Muscle of arm (tissue), 1 donor: ENCODE measurements at regions not wholly inside any gene's neighbourhood (a gene's known extent, or its start where the extent isn't known, plus 50 kb on each side); places are given as distances from the start of the nearest gene placed in this dataset.
A peak's percentile ranks its signal among the peaks of the same experiment; 100 is the strongest.

Source experiments
- DNase-seq: peaks from one replicate; pipeline ENCODE4 v3.0.0-alpha.2; 2013

- DNase-seq = no peak
Observed at GRCh38 chr1:82567348-82567747, 766.6 kb downstream of the ADGRL2 start.

GRCh38 chr1:82565546-82565945 lies 764.8 kb downstream of the ADGRL2 start:
- no peak for DNase-seq

GRCh38 chr1:82565146-82565545 lies 764.4 kb downstream of the ADGRL2 start:
- no peak for DNase-seq

GRCh38 chr1:82564333-82564732 lies 763.6 kb downstream of the ADGRL2 start:
- peak; percentile 55 for DNase-seq

GRCh38 chr1:82562448-82562847 lies 761.7 kb downstream of the ADGRL2 start:
- no peak for DNase-seq

- no peak for DNase-seq
Observed at GRCh38 chr1:82560566-82560965, 759.8 kb downstream of the ADGRL2 start.

- DNase-seq = no peak
Observed at GRCh38 chr1:82555501-82555900, 754.8 kb downstream of the ADGRL2 start.

- no peak for DNase-seq
Observed at GRCh38 chr1:82549841-82550240, 749.1 kb downstream of the ADGRL2 start.

GRCh38 chr1:82542766-82543165 lies 742.0 kb downstream of the ADGRL2 start:
- no peak for DNase-seq

- DNase-seq = no peak
Observed at GRCh38 chr1:82542141-82542540, 741.4 kb downstream of the ADGRL2 start.

- no peak for DNase-seq
Observed at GRCh38 chr1:82540006-82540405, 739.3 kb downstream of the ADGRL2 start.

GRCh38 chr1:82538876-82539275 lies 738.1 kb downstream of the ADGRL2 start:
- DNase-seq = no peak

GRCh38 chr1:82534996-82535395 lies 734.3 kb downstream of the ADGRL2 start:
- DNase-seq = no peak

- DNase-seq = no peak
Observed at GRCh38 chr1:82525378-82525777, 724.6 kb downstream of the ADGRL2 start.

- no peak for DNase-seq
Observed at GRCh38 chr1:82520611-82521010, 719.9 kb downstream of the ADGRL2 start.

GRCh38 chr1:82517586-82517985 lies 716.9 kb downstream of the ADGRL2 start:
- DNase-seq = peak; percentile 30

- DNase-seq = no peak
Observed at GRCh38 chr1:82515650-82516049, 714.9 kb downstream of the ADGRL2 start.

- DNase-seq = no peak
Observed at GRCh38 chr1:82511441-82511840, 710.7 kb downstream of the ADGRL2 start.

- no peak for DNase-seq
Observed at GRCh38 chr1:82510431-82510830, 709.7 kb downstream of the ADGRL2 start.

- DNase-seq = peak; percentile 61
Observed at GRCh38 chr1:82507011-82507410, 706.3 kb downstream of the ADGRL2 start.

GRCh38 chr1:82503822-82504221 lies 703.1 kb downstream of the ADGRL2 start:
- peak; percentile 26 for DNase-seq

- DNase-seq = no peak
Observed at GRCh38 chr1:82499022-82499421, 698.3 kb downstream of the ADGRL2 start.

- DNase-seq = no peak
Observed at GRCh38 chr1:82494117-82494516, 693.4 kb downstream of the ADGRL2 start.

- no peak for DNase-seq
Observed at GRCh38 chr1:82492159-82492558, 691.4 kb downstream of the ADGRL2 start.
